ENCODE measurements at regions not wholly inside any gene's neighbourhood (a gene's known extent, or its start where the extent isn't known, plus 50 kb on each side); places are given as distances from the start of the nearest gene placed in this dataset.
A peak's percentile ranks its signal among the peaks of the same experiment; 100 is the strongest.

DNA sequence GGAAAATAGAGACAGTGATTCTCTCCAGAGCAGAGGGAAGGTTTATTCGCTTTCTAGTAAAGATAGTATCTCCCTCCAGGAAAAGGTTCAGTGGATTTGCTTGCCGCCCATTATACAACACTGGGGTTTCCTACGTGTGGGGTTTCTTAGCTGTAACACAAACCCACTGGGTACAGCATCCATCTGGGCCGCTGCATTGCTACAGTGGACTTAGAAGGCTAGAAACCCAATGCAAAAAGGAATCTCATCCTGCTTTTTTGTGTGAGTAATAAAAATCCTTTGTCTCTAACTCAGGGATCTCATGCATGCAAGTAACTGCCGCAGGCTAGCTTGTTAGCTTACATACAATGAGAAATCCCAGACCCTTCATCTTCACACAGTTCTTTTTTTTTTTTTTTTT, 67.1 kb upstream of the BCL2L14 start:
- Histone ChIP-seq H3K4me3 (no peak overlapping the region), H3K36me3 (no peaks in the 10 kb centered on the region), H3K4me1 (peaks cover 0 to 11% of the 10 kb centered on the region in 2 donors), H3K27ac (no peak overlapping the region), H3K27me3 (no peaks in the 10 kb centered on the region), H3K9me3 (no peaks in the 10 kb centered on the region)
- TF ChIP-seq, protein P1, sequence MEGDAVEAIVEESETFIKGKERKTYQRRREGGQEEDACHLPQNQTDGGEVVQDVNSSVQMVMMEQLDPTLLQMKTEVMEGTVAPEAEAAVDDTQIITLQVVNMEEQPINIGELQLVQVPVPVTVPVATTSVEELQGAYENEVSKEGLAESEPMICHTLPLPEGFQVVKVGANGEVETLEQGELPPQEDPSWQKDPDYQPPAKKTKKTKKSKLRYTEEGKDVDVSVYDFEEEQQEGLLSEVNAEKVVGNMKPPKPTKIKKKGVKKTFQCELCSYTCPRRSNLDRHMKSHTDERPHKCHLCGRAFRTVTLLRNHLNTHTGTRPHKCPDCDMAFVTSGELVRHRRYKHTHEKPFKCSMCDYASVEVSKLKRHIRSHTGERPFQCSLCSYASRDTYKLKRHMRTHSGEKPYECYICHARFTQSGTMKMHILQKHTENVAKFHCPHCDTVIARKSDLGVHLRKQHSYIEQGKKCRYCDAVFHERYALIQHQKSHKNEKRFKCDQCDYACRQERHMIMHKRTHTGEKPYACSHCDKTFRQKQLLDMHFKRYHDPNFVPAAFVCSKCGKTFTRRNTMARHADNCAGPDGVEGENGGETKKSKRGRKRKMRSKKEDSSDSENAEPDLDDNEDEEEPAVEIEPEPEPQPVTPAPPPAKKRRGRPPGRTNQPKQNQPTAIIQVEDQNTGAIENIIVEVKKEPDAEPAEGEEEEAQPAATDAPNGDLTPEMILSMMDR (IDR thresholded peaks at IDR 0.05), result no peak
- ATAC-seq (no peak), DNase-seq (no peak)
- intact Hi-C loops (cut with DNase I), result no loop called here

DNA sequence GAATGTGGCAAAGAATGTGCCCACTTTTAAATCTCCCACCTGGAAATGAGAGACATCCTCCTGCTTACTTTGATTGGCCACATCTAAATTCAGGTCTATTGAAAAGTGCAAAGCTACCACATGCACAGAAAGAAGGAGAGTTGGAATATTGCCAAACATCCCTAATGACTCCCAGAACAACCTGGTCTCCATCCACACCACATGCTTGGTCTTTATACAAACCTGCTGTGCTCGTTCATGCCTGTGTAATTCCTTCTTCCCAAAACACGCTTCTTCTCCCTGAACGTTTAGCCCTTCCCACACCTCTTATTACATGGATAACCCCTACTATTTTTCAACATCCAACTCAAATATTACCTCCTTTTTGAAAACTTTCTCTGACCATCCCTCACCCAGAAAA, 66.2 kb upstream of the BCL2L14 start:
- H3K27me3 ChIP-seq, result no peaks in the 10 kb centered on the region
- TF ChIP-seq, protein P1 (IDR thresholded peaks at IDR 0.05), result no peak
- no peaks in the 10 kb centered on the region for H3K9me3 ChIP-seq
- ATAC-seq, result no peak
- no peaks in the 10 kb centered on the region for H3K36me3 ChIP-seq
- H3K4me3 ChIP-seq, result no peak overlapping the region
- H3K27ac ChIP-seq, result no peak overlapping the region
- DNase-seq, result no peak
- intact Hi-C loops (cut with DNase I), result no loop called here
- peaks cover 0 to 20% of the 10 kb centered on the region in 2 donors for H3K4me1 ChIP-seq

DNA sequence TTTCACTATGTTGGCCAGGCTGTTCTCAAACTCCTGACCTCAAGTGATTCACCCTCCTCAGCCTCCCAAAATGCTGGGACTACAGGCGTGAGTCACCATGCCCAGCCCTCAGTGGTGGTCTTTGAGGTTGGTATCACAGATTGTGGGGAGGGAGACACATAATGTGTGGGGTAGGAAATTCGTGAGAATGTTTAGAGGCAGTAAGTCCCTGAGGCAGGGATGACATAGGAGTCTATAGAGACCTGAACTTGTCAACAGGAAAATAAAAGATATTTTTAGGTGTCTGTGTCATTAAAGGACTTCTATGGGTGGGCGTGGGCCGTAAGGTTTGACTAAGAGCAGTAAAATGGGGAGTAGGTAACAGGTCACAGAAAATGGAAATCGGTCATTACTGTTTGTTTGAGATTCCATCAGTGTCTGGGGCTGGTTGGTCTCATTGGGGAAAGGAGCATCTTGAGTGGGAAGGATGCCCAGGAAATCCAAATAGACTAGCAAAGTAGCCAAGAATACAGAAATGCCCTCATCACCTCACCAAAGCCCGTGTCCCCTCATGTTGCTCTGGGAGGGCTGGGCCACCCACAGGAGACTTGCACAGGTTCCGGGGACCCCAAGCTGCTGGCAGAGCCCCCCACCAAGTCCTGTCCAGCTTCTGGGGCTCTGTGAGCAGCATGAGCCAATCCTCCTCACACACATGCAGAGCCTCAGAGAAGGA, 63.6 kb upstream of the BCL2L14 start:
- Histone ChIP-seq H3K27ac (no peak overlapping the region), H3K9me3 (no peaks in the 10 kb centered on the region), H3K27me3 (no peaks in the 10 kb centered on the region), H3K4me1 (peaks cover 3 to 41% of the 10 kb centered on the region in 2 donors), H3K36me3 (no peaks in the 10 kb centered on the region), H3K4me3 (no peak overlapping the region)
- TF ChIP-seq, protein P1 (IDR thresholded peaks at IDR 0.05), result no peak
- ATAC-seq (no peak), DNase-seq (no peak)
- intact Hi-C loops (cut with DNase I), result no loop called here

DNA sequence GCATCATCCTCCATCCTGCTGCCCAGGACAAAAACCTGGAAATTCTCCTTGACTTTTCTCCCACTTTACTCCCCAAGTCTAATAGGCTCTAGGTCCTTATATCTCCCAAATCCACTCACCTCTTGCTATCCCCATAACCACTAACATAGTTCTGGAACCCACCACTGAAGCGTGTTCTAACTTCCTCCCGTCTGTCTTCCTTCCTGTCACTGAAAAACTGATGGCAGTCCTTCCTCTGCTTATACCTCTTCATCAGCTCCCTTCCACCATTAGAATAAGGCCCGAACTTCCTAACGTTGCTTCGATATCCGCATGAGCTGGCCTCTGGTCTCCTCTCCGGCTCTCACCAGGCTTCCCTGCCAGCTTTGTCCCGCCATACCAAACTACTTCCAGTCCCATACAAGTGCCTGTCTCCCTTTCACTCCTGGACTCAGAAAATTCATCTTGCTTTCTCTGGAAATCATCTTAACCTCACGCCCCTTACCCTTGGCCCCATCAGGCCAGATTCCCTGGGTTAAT, 63.0 kb upstream of the BCL2L14 start:
- ATAC-seq (no peak), DNase-seq (no peak)
- TF ChIP-seq, protein P1 (IDR thresholded peaks at IDR 0.05), result no peak
- H3K4me3 ChIP-seq, result no peak overlapping the region
- no peaks in the 10 kb centered on the region for H3K36me3 ChIP-seq
- no peaks in the 10 kb centered on the region for H3K27me3 ChIP-seq
- H3K9me3 ChIP-seq, result no peaks in the 10 kb centered on the region
- no peak overlapping the region for H3K27ac ChIP-seq
- intact Hi-C loops (cut with DNase I), result no loop called here
- peaks cover 3 to 41% of the 10 kb centered on the region in 2 donors for H3K4me1 ChIP-seq

DNA sequence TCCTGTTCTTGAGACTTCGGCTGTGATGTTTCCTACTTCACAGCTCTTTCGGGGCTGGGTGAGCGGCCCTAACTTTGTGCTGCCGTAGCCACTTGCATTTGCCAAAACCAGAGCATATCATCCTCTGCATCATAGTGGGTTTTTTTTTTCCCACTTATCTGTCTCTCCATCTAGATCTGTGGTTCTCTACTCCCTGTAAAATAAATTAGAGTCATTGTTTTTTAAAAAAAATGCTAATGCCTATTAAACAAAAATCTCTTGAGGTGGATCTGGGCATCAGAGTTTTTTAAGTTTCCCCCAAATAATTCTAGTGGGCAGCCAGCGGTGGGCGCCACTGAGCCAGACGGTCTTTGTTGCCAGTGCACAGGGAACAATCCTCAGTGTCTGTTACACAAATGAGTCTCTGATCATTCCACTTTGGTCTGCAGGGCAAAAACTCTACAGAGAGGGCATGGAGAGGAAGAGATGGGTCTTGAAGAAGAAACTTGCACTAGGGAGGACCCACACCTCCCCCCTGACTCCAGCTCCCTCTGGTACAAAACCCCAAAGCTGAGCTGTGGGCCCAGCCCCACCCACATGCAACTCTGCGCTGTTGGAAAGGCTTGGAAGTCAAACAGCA, 62.4 kb upstream of the BCL2L14 start:
- no peaks in the 10 kb centered on the region for H3K36me3 ChIP-seq
- no peaks in the 10 kb centered on the region for H3K27me3 ChIP-seq
- ATAC-seq, result no peak
- peak overlapping the region; percentile 10 to 90 for H3K27ac ChIP-seq
- intact Hi-C loops (cut with DNase I), result no loop called here
- TF ChIP-seq, protein P1 (IDR thresholded peaks at IDR 0.05), result no peak
- peaks cover 3 to 41% of the 10 kb centered on the region in 2 donors for H3K4me1 ChIP-seq
- no peak overlapping the region for H3K4me3 ChIP-seq
- no peak for DNase-seq
- H3K9me3 ChIP-seq, result no peaks in the 10 kb centered on the region
